Testis (tissue), 2 donors: ENCODE measurements at regions not wholly inside any gene's neighbourhood (a gene's known extent, or its start where the extent isn't known, plus 50 kb on each side); places are given as distances from the start of the nearest gene placed in this dataset.
"Not testable (repeated sequence)": the region's sequence is repeated elsewhere in the genome, so short reads cannot be mapped to it uniquely, and the experiment has no call there.

Experiments
- POLR2A ChIP-seq: fragments of 450-650 bp; IDR thresholded peaks from one replicate; pipeline ENCODE4 v1.6.1; 2017; ENCODE audit warnings: antibody characterized with exemption, mild to moderate bottlenecking, moderate library complexity
- TF ChIP-seq, protein P1 (sequence below), 3 experiments: fragments of 450-650 bp in 2 of 3; fragments of 200-600 bp in 1 of 3; sonication (generic) in 1 of 3; IDR thresholded peaks; one replicate each; pipeline ENCODE4 v1.5.1; 2016 to 2019; ENCODE audit warnings: antibody characterized with exemption in 3 of 3, mild to moderate bottlenecking in 2 of 3, moderate library complexity in 1 of 3

DNA sequence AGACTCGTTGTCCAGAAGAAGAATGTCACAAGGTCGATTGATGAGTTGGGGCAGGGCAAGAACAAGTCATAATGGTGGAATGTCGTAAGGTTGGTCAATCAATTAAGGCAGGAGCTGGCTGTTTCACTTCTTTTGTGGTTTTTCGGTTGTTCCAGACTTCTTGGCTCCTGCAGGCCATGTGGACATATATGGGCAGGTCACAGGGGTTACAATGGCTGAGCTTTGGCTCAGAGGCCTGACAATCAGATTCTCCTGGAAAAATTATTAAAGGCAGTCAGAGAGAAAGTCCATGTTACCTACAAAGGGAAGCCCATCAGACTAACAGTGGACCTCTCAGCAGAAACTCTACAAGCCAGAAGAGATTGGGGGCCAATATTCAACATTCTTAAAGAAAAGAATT is 785.3 kb downstream of the METTL4 start:
- TF ChIP-seq, protein P1, sequence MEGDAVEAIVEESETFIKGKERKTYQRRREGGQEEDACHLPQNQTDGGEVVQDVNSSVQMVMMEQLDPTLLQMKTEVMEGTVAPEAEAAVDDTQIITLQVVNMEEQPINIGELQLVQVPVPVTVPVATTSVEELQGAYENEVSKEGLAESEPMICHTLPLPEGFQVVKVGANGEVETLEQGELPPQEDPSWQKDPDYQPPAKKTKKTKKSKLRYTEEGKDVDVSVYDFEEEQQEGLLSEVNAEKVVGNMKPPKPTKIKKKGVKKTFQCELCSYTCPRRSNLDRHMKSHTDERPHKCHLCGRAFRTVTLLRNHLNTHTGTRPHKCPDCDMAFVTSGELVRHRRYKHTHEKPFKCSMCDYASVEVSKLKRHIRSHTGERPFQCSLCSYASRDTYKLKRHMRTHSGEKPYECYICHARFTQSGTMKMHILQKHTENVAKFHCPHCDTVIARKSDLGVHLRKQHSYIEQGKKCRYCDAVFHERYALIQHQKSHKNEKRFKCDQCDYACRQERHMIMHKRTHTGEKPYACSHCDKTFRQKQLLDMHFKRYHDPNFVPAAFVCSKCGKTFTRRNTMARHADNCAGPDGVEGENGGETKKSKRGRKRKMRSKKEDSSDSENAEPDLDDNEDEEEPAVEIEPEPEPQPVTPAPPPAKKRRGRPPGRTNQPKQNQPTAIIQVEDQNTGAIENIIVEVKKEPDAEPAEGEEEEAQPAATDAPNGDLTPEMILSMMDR (IDR thresholded peaks at IDR 0.05): not testable (repeated sequence)
- not testable (repeated sequence) for TF ChIP-seq POLR2A
